Endothelial cell of umbilical vein (primary cell): ENCODE measurements at regions not wholly inside any gene's neighbourhood (a gene's known extent, or its start where the extent isn't known, plus 50 kb on each side); places are given as distances from the start of the nearest gene placed in this dataset.

ENCODE experiments used
- BruUV-seq: library from RNA; stranded (reverse); fragments of 400-500 nt; replicated peaks from 2 replicates; lab custom pipeline; 2021; lab: Mats Ljungman, UMichigan
- CTCF ChIA-PET: fragments of 300-600, 350-600 bp; sonication (Branson Sonifier 250); formaldehyde crosslinking; loops from one replicate; lab custom pipeline; 2021; ENCODE audit warnings: antibody characterized with exemption, inconsistent platforms; lab: Charles Lee
- POLR2A ChIA-PET: fragments of 300-600, 350-600 bp; sonication (Branson Sonifier 250); formaldehyde crosslinking; loops from one replicate; lab custom pipeline; 2021; ENCODE audit warnings: antibody characterized with exemption, inconsistent platforms; lab: Charles Lee
- DNase-seq: peaks from one replicate; pipeline ENCODE4 v3.0.0-alpha.2; 2011; ENCODE audit warnings: low read depth, low spot score
- FAIRE-seq: peaks from 2 replicates; lab custom pipeline; 2011; peaks lifted over from hg19 to GRCh38; lab: Jason Lieb, UNC
- H2AFZ ChIP-seq: 2 replicates; pipeline ENCODE4 v1.6.0; 2012; ENCODE audit warnings: low read depth, low read length, control low read depth, inconsistent platforms
- H3K27ac ChIP-seq: 2 replicates; pipeline ENCODE4 v1.5.1; 2011; ENCODE audit warnings: low read depth, mild to moderate bottlenecking, control low read depth, low read length, moderate library complexity; ENCODE audit not compliant: insufficient read depth
- H3K27me3 ChIP-seq, 2 experiments: 2 replicates each; pipeline versions ENCODE4 v1.6.0 to v1.6.1; 2011; ENCODE audit warnings: low read length in 2 of 2, mixed read lengths in 1 of 2; ENCODE audit not compliant: control insufficient read depth in 2 of 2, insufficient read depth in 2 of 2
- H3K36me3 ChIP-seq, 2 experiments: 2 replicates in 1 of 2; 3 replicates in 1 of 2; pipeline ENCODE4 v1.5.1; 2011; ENCODE audit warnings: low read length in 2 of 2, mild to moderate bottlenecking in 1 of 2, moderate library complexity in 1 of 2; ENCODE audit not compliant: control insufficient read depth in 2 of 2, insufficient read depth in 2 of 2; ENCODE audit errors: extremely low read depth in 1 of 2
- H3K4me1 ChIP-seq: 3 replicates; pipeline ENCODE4 v1.5.1; 2011; ENCODE audit warnings: mild to moderate bottlenecking, low read length; ENCODE audit not compliant: control insufficient read depth, insufficient read depth; ENCODE audit errors: extremely low read depth
- H3K4me2 ChIP-seq: 2 replicates; pipeline ENCODE4 v1.6.1; 2011; ENCODE audit warnings: low read length, control low read depth, mixed read lengths; ENCODE audit not compliant: insufficient read depth
- H3K4me3 ChIP-seq, 3 experiments: fragments of 200-600 bp in 1 of 3; sonication (generic), shearing (Covaris generic) in 1 of 3; replicated peaks in 1 of 3; 2 replicates each; pipeline ENCODE4 v1.5.1; 2011 to 2016; ENCODE audit warnings: control low read depth in 3 of 3, low read length in 3 of 3, mild to moderate bottlenecking in 2 of 3, inconsistent platforms in 1 of 3, low read depth in 1 of 3, moderate library complexity in 1 of 3; ENCODE audit not compliant: insufficient read depth in 1 of 3
- H3K79me2 ChIP-seq: 2 replicates; pipeline ENCODE4 v1.6.0; 2012; ENCODE audit warnings: low read length, inconsistent platforms; ENCODE audit not compliant: control insufficient read depth, insufficient read depth
- H3K9ac ChIP-seq: replicated peaks from 2 replicates; pipeline ENCODE3; 2011; ENCODE audit warnings: low read length, control low read depth; ENCODE audit not compliant: insufficient read depth; ENCODE audit errors: extremely low read depth
- H3K9me1 ChIP-seq: replicated peaks from 3 replicates; pipeline ENCODE4 v1.6.0; 2011; ENCODE audit warnings: mild to moderate bottlenecking, low read length; ENCODE audit not compliant: control insufficient read depth, insufficient read depth; ENCODE audit errors: extremely low read depth
- H3K9me3 ChIP-seq: replicated peaks from 2 replicates; pipeline ENCODE4 v1.5.1; 2012; ENCODE audit warnings: low read length, inconsistent platforms; ENCODE audit not compliant: control insufficient read depth, insufficient read depth
- H4K20me1 ChIP-seq: replicated peaks from 2 replicates; pipeline ENCODE3; 2011; ENCODE audit warnings: mild to moderate bottlenecking, low read length; ENCODE audit not compliant: control insufficient read depth, insufficient read depth; ENCODE audit errors: extremely low read depth
- EZH2 ChIP-seq: IDR thresholded peaks from 2 replicates; pipeline ENCODE4 v1.6.1; 2012; ENCODE audit warnings: borderline replicate concordance, low read depth, mild to moderate bottlenecking, moderate library complexity, low read length, inconsistent platforms; ENCODE audit not compliant: severe bottlenecking
- FOS ChIP-seq: IDR thresholded peaks from 2 replicates; pipeline ENCODE4 v1.6.1; 2011; ENCODE audit warnings: mild to moderate bottlenecking, low read length, moderate library complexity, borderline replicate concordance; ENCODE audit not compliant: insufficient read depth
- GATA2 ChIP-seq: IDR thresholded peaks from 2 replicates; pipeline ENCODE4 v1.7.0; 2011; ENCODE audit warnings: low read depth, mild to moderate bottlenecking, moderate library complexity, mixed read lengths, low read length; ENCODE audit not compliant: insufficient read length, insufficient read depth
- JUN ChIP-seq: IDR thresholded peaks from 2 replicates; pipeline ENCODE4 v1.6.1; 2011; ENCODE audit warnings: borderline replicate concordance, low read depth; ENCODE audit not compliant: insufficient read length, insufficient read depth
- MYC ChIP-seq: IDR thresholded peaks from one replicate; pipeline ENCODE4 v1.6.1; 2011; ENCODE audit warnings: mild to moderate bottlenecking, low read depth, low read length
- POLR2A ChIP-seq: IDR thresholded peaks from 2 replicates; pipeline ENCODE4 v1.6.1; 2012; ENCODE audit warnings: low read depth, mild to moderate bottlenecking, control low read depth, low read length
- POLR2AphosphoS5 ChIP-seq: IDR thresholded peaks from 2 replicates; pipeline ENCODE4 v1.6.1; 2012; ENCODE audit warnings: low read depth, mild to moderate bottlenecking, control low read depth, low read length, moderate library complexity; ENCODE audit not compliant: insufficient read depth
- dilution Hi-C: fragments of 300-500 bp; cut with MboI; formaldehyde crosslinking; loops from one replicate; pipeline ENCODE4 v1.15.0; 2019; ENCODE audit warnings: low sequenced_read_pairs; ENCODE audit not compliant: extremely low pct_ligation_motif_present
- intact Hi-C: fragments of 100-400 bp; cut with micrococcal nuclease; formaldehyde crosslinking; loops from one replicate; pipeline ENCODE4 v1.10.0; 2022
- TF ChIP-seq, protein P1 (sequence below), 2 donors: IDR thresholded peaks; 1 replicate in 1 of 2; 2 replicates in 1 of 2; pipeline ENCODE4 v1.5.1; 2011; ENCODE audit warnings: low read length in 2 of 2, mild to moderate bottlenecking in 2 of 2, moderate library complexity in 2 of 2, control low read depth in 1 of 2, inconsistent platforms in 1 of 2, low read depth in 1 of 2; ENCODE audit not compliant: insufficient read depth in 1 of 2; ENCODE audit errors: extremely low read depth in 1 of 2
- TF ChIP-seq, protein P2 (sequence below): IDR thresholded peaks from 2 replicates; pipeline ENCODE4 v1.6.1; 2011; ENCODE audit not compliant: insufficient read depth, insufficient read length

DNA sequence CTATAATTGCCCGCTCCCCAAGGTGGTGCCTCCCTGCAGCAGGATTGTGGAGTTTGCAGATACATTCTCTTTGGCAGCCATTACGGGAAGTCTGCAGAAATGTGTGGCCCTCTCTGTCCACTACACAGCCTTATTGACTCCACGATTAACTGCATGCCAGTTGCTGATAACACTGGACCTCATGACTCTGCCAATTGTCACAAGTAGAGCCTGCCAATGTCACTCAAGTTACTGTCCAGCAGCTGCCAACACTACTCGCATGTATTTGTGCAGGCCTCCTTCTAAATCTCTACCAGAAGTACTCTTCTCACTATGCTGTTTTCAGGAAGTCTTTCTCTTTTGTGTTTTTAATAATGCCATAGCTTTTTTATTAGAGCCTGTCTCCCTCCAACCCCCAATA lies 128.8 kb downstream of the PPP1R3A start:
- H3K9me1 ChIP-seq, result no peaks in the 10 kb centered on the region
- no peak overlapping the region for H3K4me2 ChIP-seq
- H3K27ac ChIP-seq, result no peak overlapping the region
- no peaks in the 10 kb centered on the region for H3K36me3 ChIP-seq
- H3K79me2 ChIP-seq, result no peaks in the 10 kb centered on the region
- no peak overlapping the region for H2AFZ ChIP-seq
- no peak for FAIRE-seq
- H3K4me3 ChIP-seq, result no peak overlapping the region
- POLR2A ChIA-PET, result no interaction called here
- no peaks in the 10 kb centered on the region for H3K9me3 ChIP-seq
- TF ChIP-seq GATA2 (no peak), EZH2 (no peak), FOS (no peak), MYC (no peak), POLR2AphosphoS5 (no peak), POLR2A (no peak), JUN (no peak)
- TF ChIP-seq, protein P1, sequence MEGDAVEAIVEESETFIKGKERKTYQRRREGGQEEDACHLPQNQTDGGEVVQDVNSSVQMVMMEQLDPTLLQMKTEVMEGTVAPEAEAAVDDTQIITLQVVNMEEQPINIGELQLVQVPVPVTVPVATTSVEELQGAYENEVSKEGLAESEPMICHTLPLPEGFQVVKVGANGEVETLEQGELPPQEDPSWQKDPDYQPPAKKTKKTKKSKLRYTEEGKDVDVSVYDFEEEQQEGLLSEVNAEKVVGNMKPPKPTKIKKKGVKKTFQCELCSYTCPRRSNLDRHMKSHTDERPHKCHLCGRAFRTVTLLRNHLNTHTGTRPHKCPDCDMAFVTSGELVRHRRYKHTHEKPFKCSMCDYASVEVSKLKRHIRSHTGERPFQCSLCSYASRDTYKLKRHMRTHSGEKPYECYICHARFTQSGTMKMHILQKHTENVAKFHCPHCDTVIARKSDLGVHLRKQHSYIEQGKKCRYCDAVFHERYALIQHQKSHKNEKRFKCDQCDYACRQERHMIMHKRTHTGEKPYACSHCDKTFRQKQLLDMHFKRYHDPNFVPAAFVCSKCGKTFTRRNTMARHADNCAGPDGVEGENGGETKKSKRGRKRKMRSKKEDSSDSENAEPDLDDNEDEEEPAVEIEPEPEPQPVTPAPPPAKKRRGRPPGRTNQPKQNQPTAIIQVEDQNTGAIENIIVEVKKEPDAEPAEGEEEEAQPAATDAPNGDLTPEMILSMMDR (IDR thresholded peaks at IDR 0.05; ENCODE audit: extremely low read depth in 1 of 2, insufficient read depth in 1 of 2, low read depth in 1 of 2, low read length in 2 of 2), result no peak
- TF ChIP-seq, protein P2, sequence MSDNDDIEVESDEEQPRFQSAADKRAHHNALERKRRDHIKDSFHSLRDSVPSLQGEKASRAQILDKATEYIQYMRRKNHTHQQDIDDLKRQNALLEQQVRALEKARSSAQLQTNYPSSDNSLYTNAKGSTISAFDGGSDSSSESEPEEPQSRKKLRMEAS, result no peak
- H3K4me1 ChIP-seq, result no peaks in the 10 kb centered on the region
- no peak for DNase-seq
- CTCF ChIA-PET, result interaction anchor here (0.8 to 1.9 kb wide), 3 partner anchors 13 to 65 kb away, joined by 3 to 18 read pairs (median 3); no protein-coding TSS in a partner anchor
- H3K9ac ChIP-seq, result no peak overlapping the region
- no peaks in the 10 kb centered on the region for H4K20me1 ChIP-seq
- dilution Hi-C loops (no loop called here), intact Hi-C loops (no loop called here)
- no TSS peak for BruUV-seq
- no peaks in the 10 kb centered on the region for H3K27me3 ChIP-seq
